Loucy (cell line): ENCODE measurements at regions not wholly inside any gene's neighbourhood (a gene's known extent, or its start where the extent isn't known, plus 50 kb on each side); places are given as distances from the start of the nearest gene placed in this dataset.

Source experiments
- CTCF ChIP-seq: fragments of 200-600 bp; sonication (generic); conservative IDR thresholded peaks from 2 replicates; pipeline ENCODE4 v1.5.1; 2014; ENCODE audit warnings: mild to moderate bottlenecking, antibody characterized with exemption, low read length
- EZH2phosphoT487 ChIP-seq: fragments of 200-600 bp; IDR thresholded peaks from 2 replicates; pipeline ENCODE4 v1.6.1; 2018; ENCODE audit warnings: antibody characterized with exemption, mild to moderate bottlenecking, moderate library complexity, borderline replicate concordance

GRCh38 chr10:9944690-9945089 is 1073.0 kb upstream of the CELF2 start:
- TF ChIP-seq CTCF = no peak
- TF ChIP-seq EZH2phosphoT487 = no peak
